ENCODE measurements at regions not wholly inside any gene's neighbourhood (a gene's known extent, or its start where the extent isn't known, plus 50 kb on each side); places are given as distances from the start of the nearest gene placed in this dataset.

DNA sequence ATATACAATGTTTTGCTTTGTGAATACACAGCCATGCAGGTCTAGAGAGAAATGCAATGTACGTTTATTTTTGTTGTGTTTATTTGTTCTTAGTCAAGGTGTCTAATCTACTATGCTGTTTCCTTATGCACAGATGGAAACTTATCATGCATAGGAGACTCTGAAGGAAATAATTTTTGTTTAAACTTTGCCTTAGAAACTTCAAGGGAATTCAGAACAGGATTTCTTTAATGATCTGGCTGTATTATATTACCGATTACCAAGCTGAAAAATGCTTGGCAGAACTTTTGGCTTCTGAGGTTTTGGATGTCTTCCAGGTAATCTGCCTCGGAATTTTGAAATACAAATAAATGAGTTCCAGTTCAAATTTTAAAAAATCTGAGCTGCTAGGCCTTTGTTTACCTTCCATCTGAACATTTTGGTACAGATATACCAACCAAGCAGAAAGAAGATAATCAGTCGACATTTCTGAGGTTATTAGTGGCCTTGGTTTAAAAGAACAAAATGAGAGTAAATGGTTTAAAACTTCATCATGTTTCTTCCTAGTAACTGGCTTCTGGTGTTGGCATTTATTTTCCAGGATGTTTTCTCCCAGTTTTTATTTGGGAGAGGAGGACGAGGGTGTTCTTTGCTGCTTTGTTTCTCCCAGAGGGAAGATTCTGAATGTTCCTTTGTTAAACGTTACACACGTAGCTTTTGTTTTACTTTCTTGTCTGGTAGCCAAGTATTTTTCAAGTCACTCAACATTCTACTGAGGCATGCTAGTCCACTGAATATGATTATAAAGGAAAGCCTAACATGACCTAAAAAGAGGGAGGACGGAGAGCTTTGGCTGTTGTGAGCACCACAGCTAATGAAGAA is 421.8 kb upstream of the TBL1XR1 start:
- H3K4me3 ChIP-seq (ENCODE audit: low read depth in 1 of 2, low read length in 1 of 2) = no peak overlapping the region
- H3K9me3 ChIP-seq = no peaks in the 10 kb centered on the region
- peaks cover 23% of the 10 kb centered on the region in 2 experiments for H3K4me1 ChIP-seq (ENCODE audit: control insufficient read depth in 1 of 2, insufficient read depth in 1 of 2, low read depth in 1 of 2, low read length in 1 of 2)
- H3K36me3 ChIP-seq = no peaks in the 10 kb centered on the region
- H3K27ac ChIP-seq = no peak overlapping the region
- TF ChIP-seq, protein P1, sequence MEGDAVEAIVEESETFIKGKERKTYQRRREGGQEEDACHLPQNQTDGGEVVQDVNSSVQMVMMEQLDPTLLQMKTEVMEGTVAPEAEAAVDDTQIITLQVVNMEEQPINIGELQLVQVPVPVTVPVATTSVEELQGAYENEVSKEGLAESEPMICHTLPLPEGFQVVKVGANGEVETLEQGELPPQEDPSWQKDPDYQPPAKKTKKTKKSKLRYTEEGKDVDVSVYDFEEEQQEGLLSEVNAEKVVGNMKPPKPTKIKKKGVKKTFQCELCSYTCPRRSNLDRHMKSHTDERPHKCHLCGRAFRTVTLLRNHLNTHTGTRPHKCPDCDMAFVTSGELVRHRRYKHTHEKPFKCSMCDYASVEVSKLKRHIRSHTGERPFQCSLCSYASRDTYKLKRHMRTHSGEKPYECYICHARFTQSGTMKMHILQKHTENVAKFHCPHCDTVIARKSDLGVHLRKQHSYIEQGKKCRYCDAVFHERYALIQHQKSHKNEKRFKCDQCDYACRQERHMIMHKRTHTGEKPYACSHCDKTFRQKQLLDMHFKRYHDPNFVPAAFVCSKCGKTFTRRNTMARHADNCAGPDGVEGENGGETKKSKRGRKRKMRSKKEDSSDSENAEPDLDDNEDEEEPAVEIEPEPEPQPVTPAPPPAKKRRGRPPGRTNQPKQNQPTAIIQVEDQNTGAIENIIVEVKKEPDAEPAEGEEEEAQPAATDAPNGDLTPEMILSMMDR (IDR thresholded peaks at IDR 0.05) = no peak
- no peaks in the 10 kb centered on the region for H3K27me3 ChIP-seq

DNA sequence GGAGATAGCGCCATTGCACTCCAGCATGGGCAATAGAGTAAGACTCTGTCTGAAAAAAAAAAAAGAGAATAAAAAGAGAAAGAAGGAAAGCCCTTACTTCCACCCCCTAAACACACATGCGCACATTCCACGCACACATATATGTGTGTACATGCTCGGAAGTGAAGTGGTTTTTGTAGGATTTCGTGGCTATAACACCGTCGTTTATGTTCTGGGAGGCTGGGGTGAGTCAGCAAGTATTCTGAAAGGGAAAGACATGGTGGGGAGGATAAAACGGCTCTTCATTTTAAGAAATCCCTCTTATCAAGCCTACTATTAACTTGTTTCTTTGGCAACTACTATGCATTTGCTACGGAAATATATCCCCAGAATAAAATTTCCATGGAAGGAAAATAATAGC is 422.8 kb upstream of the TBL1XR1 start:
- Histone ChIP-seq H3K4me1 (ENCODE audit: control insufficient read depth in 1 of 2, insufficient read depth in 1 of 2, low read depth in 1 of 2, low read length in 1 of 2) (peaks cover 13 to 15% of the 10 kb centered on the region in 2 experiments), H3K9me3 (no peaks in the 10 kb centered on the region), H3K27me3 (no peaks in the 10 kb centered on the region), H3K4me3 (ENCODE audit: low read depth in 1 of 2, low read length in 1 of 2) (no peak overlapping the region), H3K27ac (no peak overlapping the region), H3K36me3 (no peaks in the 10 kb centered on the region)
- TF ChIP-seq, protein P1 (IDR thresholded peaks at IDR 0.05) = no peak

DNA sequence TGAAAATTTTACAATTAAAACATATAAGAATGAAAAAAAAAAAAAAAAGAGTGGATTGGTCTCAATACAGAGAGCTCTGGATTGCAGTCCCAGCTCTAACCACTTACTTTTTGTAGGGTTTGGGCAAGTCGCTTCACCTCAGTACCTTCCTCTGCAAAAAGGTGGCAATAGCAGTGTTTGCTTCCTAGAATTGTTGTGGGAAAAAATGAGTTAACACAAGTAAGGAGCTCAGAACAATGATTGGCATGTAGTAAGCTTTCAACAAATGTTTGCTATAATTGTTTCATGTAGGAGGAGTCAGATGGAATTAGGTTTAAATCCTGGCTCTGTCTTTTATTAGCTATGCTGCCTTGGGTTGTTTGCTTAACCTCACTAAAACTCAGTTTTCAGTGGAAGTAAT is 425.2 kb upstream of the TBL1XR1 start:
- H3K36me3 ChIP-seq = no peaks in the 10 kb centered on the region
- no peak overlapping the region for H3K27ac ChIP-seq
- no peaks in the 10 kb centered on the region for H3K27me3 ChIP-seq
- H3K4me1 ChIP-seq (ENCODE audit: control insufficient read depth in 1 of 2, insufficient read depth in 1 of 2, low read depth in 1 of 2, low read length in 1 of 2) = no peaks in the 10 kb centered on the region
- TF ChIP-seq, protein P1 (IDR thresholded peaks at IDR 0.05) = no peak
- H3K9me3 ChIP-seq = no peaks in the 10 kb centered on the region
- no peak overlapping the region for H3K4me3 ChIP-seq (ENCODE audit: low read depth in 1 of 2, low read length in 1 of 2)

DNA sequence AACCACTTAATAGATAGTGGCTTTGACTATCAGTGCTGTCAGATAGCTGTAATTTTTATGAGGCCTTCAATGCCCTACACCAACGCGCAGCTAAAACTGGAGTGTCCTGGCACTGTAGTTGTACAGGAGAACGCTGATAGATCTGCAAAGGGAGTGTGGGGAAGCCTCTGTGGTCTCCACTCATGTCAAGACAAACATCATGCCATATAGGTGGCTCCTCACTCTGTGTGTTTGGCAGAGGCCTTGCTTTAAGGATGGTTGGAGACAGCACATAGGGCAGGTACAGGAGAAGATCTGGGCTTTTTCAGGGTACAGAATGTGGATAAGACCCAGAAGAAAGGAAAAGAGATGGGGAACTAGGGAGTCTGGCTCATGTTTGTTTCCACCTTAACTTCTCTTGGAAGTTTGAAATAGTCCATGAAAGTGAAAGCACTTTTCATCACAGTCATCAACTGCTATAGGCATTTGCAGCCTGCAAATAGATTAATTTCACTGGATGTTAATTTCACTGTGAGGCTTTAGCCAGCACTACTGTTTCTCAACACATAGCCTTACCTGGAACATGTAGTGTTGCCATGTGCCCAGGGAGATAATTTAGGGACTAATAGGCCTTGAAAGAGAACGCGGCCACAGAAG is 425.8 kb upstream of the TBL1XR1 start:
- Histone ChIP-seq H3K27ac (no peak overlapping the region), H3K27me3 (no peaks in the 10 kb centered on the region), H3K9me3 (no peaks in the 10 kb centered on the region), H3K36me3 (no peaks in the 10 kb centered on the region), H3K4me3 (ENCODE audit: low read depth in 1 of 2, low read length in 1 of 2) (no peak overlapping the region), H3K4me1 (ENCODE audit: control insufficient read depth in 1 of 2, insufficient read depth in 1 of 2, low read depth in 1 of 2, low read length in 1 of 2) (no peaks in the 10 kb centered on the region)
- TF ChIP-seq, protein P1 (IDR thresholded peaks at IDR 0.05) = no peak

DNA sequence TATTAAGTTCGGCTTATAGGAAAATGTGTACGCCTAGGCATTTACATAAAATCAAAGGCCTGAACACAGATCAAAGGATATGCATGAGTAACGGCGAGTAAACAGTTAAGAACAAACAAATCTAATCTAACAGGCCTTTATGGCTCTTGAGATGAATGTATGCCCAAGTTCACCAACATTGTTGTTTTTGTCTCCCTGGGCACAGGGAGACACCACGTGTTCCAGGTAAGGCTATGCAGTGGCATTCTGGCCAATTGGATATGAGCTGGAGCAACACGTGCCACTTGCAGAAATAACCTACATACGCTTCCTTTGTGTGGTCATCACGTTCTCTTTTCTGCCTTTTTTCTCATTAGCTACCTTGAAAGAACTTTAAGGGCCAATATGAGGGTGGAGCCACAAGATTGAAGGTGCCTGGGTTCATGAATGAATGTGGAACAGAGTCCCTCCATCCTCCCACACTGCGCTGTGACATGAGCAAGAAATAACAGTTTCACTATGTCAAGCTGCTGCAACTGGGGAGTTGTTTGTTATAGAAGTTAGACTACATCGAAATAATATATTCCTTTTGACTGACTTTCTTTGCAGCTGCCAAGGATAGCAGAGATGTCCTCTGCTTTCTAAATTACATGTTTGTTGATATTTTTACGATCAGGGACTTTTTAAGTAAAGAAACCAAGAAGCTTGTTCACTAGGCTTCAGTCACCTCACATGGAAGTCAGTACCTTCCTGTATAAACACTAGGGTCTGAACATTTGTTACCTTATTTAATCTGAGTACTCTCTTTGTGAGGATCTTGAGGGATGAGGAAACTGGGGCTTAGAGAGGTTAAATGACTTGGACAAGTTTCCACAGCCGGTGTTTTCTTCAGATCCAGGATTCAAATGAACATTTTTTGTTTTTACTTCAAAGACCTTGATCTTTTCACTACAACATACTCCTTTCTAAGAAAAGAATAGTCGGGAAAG is 427.5 kb upstream of the TBL1XR1 start:
- no peaks in the 10 kb centered on the region for H3K4me1 ChIP-seq (ENCODE audit: control insufficient read depth in 1 of 2, insufficient read depth in 1 of 2, low read depth in 1 of 2, low read length in 1 of 2)
- no peak overlapping the region for H3K27ac ChIP-seq
- no peaks in the 10 kb centered on the region for H3K9me3 ChIP-seq
- H3K27me3 ChIP-seq = no peaks in the 10 kb centered on the region
- TF ChIP-seq, protein P1 (IDR thresholded peaks at IDR 0.05) = no peak
- no peak overlapping the region for H3K4me3 ChIP-seq (ENCODE audit: low read depth in 1 of 2, low read length in 1 of 2)
- H3K36me3 ChIP-seq = no peaks in the 10 kb centered on the region
